NCI-H1694 treated with DMSO at 0.1 percent for 48 hours (cell line): ENCODE measurements at regions not wholly inside any gene's neighbourhood (a gene's known extent, or its start where the extent isn't known, plus 50 kb on each side); places are given as distances from the start of the nearest gene placed in this dataset.
"Not testable (repeated sequence)": the region's sequence is repeated elsewhere in the genome, so short reads cannot be mapped to it uniquely, and the experiment has no call there.

Experiments used
- DNase-seq: peaks from one replicate; lab custom pipeline; 2025; lab: John Stamatoyannopoulos, UW

DNA sequence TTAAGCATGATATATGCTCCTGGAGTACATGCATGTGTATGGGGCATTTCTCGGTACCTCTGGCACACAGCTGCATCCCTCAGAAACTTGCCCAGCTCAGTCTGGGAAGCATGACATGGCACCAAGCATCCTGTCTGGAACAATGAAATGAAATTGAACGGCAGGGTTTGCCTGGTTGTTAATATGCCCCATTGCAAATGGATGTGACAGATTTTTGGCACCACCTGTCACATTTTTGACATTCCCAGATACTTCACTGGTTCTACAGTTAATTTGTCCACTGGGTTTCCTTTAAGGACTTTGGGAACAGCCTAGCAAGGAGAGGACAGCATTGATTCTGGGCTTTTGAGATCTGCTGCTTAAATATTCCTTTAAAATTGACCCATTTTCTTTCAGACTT, 305.8 kb downstream of the TSN start:
- DNase-seq = peak; percentile 41

DNA sequence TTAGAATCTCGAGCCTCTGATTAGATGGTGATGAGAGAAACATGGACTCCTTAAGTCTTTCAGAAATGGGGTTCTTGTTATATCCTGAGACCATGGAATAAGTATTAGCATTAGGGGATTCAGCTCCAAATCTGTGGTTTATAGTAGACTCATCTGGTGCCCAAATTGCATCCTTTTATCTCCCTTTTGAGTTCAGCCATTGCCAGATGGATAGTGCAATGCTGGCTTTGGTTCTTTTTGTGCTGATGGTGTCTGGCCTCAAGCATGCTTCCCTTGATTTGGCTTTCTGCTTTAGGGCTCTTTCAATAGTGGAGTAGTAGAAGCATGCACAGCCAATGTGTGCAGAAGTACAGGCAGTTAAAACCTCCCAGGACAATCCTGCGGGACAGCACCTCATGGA, 306.4 kb downstream of the TSN start:
- DNase-seq = peak; percentile 4

DNA sequence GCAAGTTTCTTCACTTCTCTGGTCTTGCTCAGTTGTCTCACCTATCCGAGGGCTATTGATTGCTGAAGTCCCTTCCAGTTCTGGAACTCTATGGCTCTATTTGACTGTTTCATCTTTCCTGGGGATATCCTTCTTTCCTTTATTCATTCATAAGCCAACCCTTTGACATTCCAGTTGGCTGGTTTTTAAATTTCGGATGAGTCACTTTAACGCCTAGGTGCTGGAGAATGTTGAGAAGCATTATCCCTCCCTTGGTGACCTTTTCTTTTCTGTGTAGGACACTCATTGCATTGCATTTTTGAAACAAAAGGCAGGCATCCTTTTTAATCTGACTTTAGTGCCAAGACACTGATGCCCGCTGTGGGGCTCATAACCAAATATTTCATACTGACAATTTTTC, 307.1 kb downstream of the TSN start:
- no peak for DNase-seq

DNA sequence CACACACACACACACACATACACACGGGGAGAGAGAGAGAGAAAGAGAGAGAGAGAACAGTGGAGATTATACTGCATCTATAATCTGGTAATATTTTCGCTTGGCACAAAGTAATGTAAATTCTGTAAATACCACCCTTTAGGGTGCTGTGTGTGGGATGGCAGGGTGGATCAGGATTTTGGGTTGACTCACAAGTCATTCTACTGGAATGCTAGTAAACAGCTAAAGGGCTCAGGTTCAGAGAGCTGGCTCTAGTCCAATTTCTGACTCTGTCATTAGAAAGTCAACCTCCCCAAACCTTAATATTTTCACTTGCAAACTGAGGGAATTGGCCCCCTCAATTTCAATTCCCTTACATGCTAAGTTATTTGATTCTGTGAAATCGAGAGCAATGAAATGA, 308.3 kb downstream of the TSN start:
- DNase-seq = no peak

DNA sequence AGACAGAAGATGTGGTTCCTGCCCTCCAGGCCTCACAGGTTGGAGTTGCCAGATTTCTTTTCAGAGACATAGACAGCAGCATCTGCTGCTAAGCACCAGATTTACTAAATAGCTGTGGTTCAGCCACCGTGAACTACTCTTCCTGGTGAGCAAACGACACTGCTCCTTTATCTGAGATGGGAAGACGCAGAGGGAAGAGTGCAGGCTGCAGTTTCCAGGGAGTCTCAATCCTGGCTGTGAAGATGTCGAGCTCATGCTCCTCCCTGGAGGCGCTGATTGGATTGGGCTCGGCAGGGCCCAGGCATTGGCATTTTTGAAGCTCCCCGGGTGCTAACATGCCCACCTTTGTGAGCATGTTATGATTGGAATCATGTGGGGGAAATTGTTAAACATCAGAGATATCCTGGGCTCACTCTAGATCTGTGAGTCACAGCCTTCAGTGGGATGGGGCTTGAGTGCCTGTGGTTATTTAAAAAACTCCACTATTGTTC, 314.8 kb downstream of the TSN start:
- DNase-seq = peak; percentile 26

DNA sequence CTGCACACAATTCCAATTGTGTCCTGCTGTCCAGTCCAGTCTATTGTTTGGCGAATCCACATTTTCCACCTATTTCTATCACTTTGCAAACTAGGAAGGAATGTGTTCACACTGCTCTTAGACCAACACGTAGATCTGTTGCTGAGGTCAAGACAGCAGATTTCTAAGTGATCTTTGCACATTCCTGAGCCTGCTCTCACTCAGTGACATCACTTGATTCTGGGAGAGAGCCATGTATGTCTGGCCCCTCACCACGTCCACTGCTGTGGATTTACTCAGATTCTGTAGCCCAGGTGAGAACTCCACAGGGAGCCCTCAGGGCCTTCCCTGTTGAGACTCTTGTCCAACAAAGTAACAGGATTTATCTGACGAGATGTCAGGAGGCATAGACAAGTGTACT, 317.2 kb downstream of the TSN start:
- DNase-seq = no peak

DNA sequence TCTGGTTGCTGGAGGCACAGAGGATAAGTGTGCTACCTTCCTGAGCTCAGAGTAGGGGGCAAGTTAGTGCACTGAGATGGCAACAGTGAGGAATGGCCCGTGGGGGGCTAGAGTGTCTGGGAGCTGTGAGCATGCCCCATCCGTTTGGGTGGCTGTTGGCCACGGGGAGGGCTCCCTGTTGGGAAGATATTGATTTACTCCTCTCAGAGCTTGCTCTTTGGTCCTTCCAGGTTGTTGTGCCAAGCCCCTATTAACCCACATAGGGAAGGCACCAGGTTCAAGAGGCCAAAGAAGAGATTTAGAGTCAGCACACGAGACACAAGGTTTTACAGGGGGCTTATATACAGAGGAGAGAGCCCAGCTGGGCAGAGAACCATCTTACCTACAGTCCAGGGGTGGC, 318.8 kb downstream of the TSN start:
- no peak for DNase-seq

DNA sequence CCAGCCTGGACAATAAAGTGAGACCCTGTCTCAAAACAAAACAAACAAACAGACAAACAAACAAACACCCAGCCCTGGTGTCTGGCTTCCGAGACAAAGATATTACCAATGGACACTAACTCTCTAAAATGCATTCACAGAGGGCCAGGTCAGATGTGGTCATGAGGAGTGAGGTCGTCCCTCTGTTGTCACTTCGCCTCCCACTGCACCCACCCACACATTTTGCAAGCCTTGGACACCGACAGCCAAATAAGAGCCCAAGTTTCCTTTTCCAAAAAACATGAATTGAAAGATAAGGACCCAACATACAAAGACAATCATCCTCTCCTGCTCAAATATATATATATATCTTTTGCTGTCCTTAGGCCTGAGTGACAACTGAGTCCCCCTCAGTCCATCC, 319.9 kb downstream of the TSN start:
- no peak for DNase-seq

DNA sequence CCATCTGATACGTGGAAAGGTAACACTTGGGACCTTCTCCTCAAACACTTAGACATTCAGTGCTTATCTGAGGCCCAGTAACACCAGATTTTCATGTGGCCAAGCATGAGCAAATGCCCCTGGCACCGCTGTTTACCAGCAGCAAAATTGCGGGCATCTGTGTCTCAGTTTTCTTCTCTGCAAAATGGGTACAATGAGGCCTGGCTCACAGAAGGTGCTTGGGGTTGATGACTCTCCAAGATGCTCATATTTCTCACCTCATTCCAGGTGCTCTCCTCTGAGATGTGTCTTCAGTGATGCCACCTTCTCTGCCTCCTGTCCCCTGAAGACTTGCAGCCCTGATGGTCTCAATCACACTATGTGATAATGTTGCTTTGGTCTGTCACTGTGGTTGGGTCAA, 321.7 kb downstream of the TSN start:
- DNase-seq = no peak

DNA sequence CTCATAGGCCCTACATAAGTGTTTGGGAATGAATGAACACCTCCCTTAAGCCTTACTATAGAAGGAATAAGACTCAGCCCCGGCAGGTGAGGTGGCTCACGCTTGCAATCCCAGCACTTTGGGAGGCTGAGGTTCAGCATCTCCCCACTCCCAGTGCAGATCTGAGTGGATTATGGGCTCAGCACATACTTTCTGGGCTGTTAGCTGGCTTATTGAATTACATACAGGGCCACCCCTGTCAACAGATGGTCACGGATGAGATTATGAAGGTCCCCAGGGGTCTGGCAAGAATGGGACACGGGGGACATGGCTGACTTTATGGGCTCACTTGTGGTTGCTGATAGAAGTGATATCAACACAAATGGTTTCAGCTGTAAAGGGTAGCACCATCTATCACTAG, 322.3 kb downstream of the TSN start:
- DNase-seq = peak; percentile 10

DNA sequence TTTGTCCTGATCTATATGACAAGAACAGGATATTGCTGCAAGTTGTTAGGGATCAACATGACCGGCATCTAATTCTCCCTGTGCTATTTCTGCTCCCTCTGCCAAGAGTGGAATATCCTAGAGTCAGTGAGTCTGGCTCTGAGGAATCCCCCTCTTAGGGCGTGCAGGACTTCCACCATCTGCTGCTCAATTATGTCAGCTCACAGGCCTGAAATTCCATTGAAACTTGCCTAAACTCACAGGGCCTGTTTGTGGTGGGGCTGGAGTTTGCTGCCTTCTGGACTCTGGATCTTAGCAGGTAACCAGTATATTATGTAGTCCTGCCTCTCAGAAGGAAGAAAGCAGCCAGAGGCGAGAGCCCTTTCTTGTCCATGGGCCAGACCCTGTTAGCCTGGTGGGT, 323.0 kb downstream of the TSN start:
- DNase-seq = peak; percentile 92

DNA sequence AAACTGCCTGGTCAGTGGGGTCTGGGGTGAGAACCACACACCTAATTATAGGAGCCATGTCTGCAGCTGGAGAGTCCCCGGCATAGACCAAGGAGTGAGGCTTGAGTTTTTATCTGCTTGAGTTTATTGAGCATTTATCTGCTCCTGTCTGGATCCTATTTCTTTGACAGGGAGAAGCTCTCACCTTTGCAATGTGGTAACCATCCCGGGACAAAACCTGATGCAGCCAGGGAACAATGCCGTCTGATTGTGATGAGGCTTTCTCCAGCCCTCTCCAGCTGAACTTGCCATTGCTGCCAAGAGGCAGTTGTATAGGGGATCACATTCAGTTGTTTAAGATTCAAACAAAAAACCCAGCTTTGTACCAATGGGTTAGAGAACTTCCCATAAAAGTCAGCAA, 324.4 kb downstream of the TSN start:
- no peak for DNase-seq

DNA sequence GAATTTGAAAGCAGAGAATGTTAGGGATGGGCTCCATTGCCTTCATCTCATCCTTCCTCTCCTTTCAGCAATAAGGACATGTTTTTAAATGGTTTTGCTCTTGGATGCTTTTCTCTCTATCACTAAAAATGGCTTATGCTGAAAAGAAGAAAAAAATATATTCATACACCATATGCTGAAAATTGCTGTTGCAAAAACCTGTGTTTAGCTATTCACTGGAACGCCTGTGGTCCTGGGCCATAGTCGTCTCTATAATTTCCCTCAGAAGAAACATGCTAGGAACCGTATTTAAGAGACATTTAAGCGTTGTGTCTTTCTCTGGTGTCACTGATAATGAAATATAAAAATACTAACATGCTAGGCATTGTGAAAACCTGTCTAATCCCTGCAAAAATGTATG, 324.9 kb downstream of the TSN start:
- no peak for DNase-seq

DNA sequence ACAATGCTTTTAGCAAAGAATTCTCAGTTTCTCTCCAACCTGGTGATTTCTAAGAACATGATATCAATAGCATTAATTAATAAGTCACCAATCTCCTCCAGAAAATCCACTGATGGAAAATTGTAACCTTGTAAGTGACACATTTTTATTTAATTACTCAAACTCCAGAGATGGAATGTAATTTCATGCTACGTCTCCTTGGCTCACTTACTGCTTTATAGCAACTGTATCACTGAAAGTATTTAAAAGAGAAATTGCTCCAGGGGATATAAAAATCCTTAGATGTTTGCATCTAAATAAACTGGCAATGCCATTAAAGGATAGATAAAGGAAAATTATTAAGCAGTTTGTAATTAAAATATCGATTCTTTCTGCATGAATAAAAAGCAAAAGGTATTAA, 325.4 kb downstream of the TSN start:
- DNase-seq = no peak

DNA sequence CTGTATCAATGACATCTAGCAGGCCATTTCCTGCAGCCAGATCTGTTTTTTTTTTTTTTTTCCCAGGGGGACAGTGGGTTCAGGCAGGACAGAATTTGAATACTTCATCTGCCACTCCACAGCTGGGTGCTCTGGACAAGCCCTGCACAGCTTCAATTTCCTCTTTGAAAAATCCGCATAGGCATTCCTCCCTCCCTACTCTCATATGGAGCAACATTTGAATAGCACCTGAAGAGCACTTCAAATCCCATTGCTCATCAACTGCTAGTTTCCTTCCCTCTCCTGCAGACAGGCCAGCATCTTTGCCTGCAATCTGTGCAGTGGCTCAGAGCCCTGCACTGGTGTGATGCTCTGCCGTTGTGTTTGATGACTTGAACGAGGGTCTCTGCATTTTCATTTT, 326.3 kb downstream of the TSN start:
- DNase-seq = no peak

DNA sequence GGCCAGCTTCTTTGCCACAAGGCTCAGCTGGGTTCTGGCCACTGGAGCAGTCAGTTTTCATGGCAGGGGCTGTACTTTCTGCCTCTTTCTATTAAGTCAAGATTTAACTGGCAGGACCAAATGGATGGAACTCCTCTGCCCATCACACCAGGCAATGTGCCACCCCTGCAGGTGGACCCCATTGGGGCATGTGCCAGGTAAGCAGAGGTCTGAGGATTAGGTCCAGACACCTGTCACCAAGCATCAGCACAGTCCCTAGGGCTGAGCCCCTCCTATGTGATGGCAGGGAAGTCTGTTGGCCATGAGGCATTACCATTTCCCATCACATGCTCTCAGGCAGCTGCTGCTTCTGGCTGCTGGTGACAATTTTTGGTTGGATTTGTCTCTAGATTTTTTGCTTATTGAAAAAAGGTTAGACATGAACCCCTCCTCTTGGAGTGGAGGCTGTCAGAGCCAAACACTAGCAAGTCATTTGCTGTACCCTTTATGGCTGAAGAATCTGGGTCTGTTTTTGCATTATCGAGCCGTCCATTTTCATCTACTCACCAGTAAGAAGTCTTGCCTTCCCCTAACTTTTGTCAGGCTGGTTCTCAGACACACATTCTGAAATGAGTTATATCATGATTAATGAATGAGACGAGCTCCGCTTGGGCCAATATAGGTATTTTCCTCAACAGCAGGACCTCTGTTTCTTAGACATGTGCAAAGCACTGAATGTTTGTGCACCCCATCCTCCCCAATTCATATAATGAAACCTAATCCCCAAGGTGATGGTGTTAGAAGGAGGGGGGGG, 328.0 kb downstream of the TSN start:
- no peak for DNase-seq

DNA sequence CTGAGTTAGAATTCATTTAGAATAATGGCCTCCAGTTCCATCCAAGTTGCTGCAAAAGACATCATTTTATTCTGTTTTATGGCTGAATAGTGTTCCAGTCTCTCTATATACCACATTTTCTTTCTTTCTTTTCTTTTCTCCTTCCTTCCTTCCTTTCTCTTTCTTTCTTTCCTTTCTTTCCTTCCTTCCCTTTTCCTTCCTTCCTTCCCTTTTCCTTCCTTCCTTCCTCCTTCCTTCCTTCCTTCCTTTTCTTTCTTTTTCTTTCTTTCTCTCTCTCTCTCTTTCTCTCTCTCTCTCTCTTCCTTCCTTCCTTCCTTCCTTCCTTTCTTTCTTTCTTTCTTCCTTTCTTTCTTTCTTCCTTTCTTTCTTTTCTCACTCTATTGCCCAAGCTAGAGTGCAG, 330.2 kb downstream of the TSN start:
- not testable (repeated sequence) for DNase-seq

DNA sequence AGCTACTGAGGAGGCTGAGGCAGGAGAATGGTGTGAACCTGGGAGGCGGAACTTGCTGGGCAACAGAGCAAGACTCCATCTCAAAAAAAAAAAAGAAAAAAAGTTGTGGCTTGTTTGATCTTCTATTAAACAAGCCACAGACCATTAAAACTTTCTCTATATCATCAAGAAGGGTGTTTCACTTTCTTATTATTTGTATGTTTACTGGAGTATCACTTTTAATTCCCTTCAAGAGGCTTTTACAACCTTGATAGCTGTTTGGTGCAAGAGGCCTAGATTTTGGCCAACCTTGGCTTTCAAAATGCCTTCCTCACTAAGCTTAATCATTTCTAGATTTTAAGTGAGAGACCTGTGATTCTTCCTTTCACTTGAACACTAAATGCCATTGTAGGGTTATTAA, 339.1 kb downstream of the TSN start:
- no peak for DNase-seq

DNA sequence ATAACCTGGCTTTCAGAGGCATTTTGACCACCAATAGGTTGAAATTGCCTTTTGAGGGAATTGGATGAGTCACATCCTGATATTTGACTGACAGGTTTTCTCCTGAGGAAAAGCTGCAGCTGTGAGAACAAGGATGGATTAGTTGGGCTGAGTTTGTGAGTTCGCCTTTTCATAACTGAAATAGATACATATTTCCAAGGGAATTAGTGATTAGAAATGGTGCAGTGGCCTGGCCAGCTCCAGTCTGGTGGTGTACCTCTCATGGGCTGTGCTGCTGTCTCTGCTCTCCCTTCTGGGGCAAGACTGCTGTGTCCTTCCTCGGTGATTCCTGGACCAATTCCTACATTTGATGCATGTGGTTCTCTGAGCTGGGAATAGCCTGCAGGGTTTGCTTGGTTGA, 341.3 kb downstream of the TSN start:
- no peak for DNase-seq

DNA sequence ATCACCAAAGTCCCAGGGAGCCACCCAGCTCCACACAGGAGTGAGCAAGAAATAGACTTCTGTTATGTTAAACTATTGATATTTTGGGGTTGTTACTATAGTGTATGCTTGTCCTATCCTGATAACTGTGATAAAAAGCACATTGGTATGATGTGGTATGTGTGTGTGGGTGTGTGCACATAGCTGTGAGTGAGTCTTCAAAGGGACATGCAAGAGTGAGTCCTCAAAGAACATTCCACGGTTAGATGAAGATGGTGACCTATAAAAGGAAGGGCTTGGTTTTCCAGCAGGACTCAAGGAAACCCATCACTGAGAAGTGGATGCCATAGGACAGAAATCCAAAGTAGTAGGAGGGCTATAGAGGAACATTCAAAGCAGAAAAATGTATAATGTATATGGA, 342.9 kb downstream of the TSN start:
- no peak for DNase-seq

DNA sequence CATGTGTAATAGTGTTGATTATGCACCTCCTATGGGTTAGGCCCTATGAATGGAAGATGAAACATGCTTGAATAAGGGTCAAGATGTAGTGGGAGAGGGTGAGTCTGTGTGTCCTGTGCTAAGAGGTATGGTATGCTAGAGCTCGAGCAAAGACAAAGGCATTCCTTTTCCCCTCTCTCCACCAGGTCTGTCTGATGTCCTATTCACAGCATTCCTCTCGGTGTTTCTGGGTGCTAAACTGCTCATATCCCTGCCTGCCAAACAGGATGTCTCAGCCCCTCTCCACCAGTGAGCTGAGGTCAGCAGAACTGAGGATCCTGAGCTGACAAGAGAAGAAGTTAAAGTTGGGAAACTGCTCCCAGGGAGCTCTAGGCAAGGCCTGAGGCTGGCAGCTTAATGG, 344.9 kb downstream of the TSN start:
- DNase-seq = no peak

DNA sequence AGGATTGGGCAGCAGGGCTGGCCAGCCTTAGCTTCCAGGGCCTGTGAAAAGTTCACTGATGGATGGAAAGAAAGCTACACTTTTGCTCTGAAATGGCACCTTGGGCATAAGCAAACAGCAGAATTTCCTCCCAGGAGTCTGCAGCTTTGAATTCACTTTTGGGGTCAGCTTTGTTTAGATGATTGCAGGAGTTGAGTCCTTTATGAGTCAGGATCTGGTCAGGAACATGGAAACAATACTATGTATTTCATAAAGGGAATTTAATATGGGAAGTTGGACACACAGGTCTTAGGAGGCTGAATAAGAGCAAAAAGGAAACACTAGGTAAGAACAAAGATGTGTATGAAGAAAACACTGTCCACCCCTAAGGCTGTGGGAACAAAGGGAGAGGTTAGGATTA, 345.3 kb downstream of the TSN start:
- no peak for DNase-seq

DNA sequence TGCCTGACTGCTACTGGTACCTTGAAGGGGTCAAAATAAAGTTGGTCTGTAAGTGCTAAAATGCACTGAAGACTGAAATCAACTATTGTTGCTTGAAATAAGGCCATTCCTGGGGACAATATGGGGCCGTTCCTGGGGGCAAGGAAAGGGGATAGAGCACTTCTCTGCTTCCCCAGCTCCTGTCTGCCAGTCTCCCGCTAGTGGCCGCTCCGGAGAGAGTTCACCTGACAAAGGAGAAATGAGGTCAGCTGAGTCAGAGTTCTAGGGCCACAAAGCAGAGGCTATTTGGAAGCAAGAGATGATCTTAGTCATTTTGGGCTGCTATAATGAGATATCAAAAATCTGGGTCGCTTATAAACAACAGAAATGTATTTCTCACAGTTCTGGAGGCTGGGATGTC, 345.9 kb downstream of the TSN start:
- DNase-seq = no peak

DNA sequence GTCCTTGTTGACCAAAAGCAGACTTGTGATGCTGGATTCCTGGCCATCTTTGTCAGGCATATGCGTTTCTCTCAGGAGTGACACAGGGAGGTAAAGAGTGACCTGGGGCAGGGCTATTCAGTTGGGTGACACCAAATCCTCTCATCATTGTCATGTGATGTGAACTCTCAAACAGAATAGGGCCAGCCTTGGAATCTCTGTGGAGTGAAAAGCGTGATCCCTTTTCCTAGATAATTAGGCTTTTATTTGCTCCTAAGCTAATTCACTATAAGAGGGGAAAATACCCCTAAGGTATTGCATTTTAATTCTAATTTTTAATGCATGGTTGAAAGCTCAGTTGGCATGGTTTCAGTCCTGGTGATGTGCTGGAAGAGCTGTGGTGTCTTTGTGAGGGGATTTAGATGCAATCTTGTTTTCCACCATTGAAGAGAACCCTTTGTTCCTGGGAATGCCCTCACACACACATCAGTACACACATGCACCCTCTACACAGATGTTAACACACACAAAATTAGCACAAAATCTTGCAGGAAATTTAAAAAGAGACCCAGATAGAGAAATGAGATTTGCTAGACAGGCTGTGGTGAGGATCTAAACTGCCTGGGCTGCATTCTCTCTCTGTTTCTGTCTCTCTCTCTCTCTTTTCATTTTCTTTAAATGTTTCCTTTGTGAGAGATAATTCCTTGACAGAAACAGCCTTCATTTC, 349.9 kb downstream of the TSN start:
- no peak for DNase-seq
